ENCODE measurements at regions not wholly inside any gene's neighbourhood (a gene's known extent, or its start where the extent isn't known, plus 50 kb on each side); places are given as distances from the start of the nearest gene placed in this dataset.

GRCh38 chr3:154013736-154014135, 107.5 kb upstream of the ARHGEF26 start:
- POLR2A ChIA-PET: no interaction called here
- no peak overlapping the region for H3K4me2 ChIP-seq
- 63% methylated on average over 4 of the region's 4 CpGs for WGBS (ENCODE audit: missing lambda C conversion rate)
- DNase-seq (ENCODE audit: low read depth in 1 of 2, low spot score in 1 of 2): no peak
- H3K4me3 ChIP-seq: no peak overlapping the region
- TF ChIP-seq NFE2L2 (conservative IDR thresholded peaks at IDR 0.05; ENCODE audit: low read length): no peak
- TF ChIP-seq FOSL2 (IDR thresholded peaks at IDR 0.05): no peak
- no peak for TF ChIP-seq FOSL2 (CRISPR knock-in tag; IDR thresholded peaks at IDR 0.05)
- TF ChIP-seq, protein P1, sequence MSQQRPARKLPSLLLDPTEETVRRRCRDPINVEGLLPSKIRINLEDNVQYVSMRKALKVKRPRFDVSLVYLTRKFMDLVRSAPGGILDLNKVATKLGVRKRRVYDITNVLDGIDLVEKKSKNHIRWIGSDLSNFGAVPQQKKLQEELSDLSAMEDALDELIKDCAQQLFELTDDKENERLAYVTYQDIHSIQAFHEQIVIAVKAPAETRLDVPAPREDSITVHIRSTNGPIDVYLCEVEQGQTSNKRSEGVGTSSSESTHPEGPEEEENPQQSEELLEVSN (IDR thresholded peaks at IDR 0.05; ENCODE audit: borderline replicate concordance, low read depth): no peak
- no peak for TF ChIP-seq KDM5A (IDR thresholded peaks at IDR 0.05)
- no peak for TF ChIP-seq TFCP2L1 (CRISPR knock-in tag; IDR thresholded peaks at IDR 0.05)
- TF ChIP-seq RCOR1 (IDR thresholded peaks at IDR 0.05; ENCODE audit: low read depth, low read length): no peak
- no peak for TF ChIP-seq JUN (IDR thresholded peaks at IDR 0.05)
- no peak for TF ChIP-seq CHD2 (IDR thresholded peaks at IDR 0.05; ENCODE audit: low read length, partially characterized antibody)
- TF ChIP-seq MAZ (IDR thresholded peaks at IDR 0.05; ENCODE audit: borderline replicate concordance, low read depth, low read length): no peak
- no peak for TF ChIP-seq ZC3H11A (IDR thresholded peaks at IDR 0.05)
- TF ChIP-seq GATA3 (IDR thresholded peaks at IDR 0.05; ENCODE audit: borderline replicate concordance): no peak
- TF ChIP-seq MAFK (IDR thresholded peaks at IDR 0.05; ENCODE audit: partially characterized antibody): no peak
- TF ChIP-seq HDAC2 (IDR thresholded peaks at IDR 0.05): no peak
- no peak for TF ChIP-seq CBX8 (IDR thresholded peaks at IDR 0.05)
- TF ChIP-seq, protein P2, sequence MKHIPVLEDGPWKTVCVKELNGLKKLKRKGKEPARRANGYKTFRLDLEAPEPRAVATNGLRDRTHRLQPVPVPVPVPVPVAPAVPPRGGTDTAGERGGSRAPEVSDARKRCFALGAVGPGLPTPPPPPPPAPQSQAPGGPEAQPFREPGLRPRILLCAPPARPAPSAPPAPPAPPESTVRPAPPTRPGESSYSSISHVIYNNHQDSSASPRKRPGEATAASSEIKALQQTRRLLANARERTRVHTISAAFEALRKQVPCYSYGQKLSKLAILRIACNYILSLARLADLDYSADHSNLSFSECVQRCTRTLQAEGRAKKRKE (CRISPR knock-in tag; IDR thresholded peaks at IDR 0.05; ENCODE audit: low read depth): no peak
- TF ChIP-seq POLR2AphosphoS2 (conservative IDR thresholded peaks at IDR 0.05; ENCODE audit: low read length): no peak
- H3K4me1 ChIP-seq: no peaks in the 10 kb centered on the region
- H3K9me3 ChIP-seq: no peaks in the 10 kb centered on the region
- ATAC-seq: no peak
- H3K27ac ChIP-seq: no peak overlapping the region
- CTCF ChIA-PET: no interaction called here
- FAIRE-seq: no peak

- Histone ChIP-seq H3K4me1 (no peaks in the 10 kb centered on the region), H3K9me3 (no peaks in the 10 kb centered on the region), H3K27ac (no peak overlapping the region), H3K4me2 (no peak overlapping the region), H3K4me3 (no peak overlapping the region)
- ATAC-seq: no peak
- ChIA-PET POLR2A (no interaction called here), CTCF (no interaction called here)
- FAIRE-seq: no peak
- no peak for TF ChIP-seq RARB (CRISPR knock-in tag; IDR thresholded peaks at IDR 0.05)
- no peak for TF ChIP-seq GATA3 (IDR thresholded peaks at IDR 0.05; ENCODE audit: borderline replicate concordance)
- no peak for TF ChIP-seq CTCF (IDR thresholded peaks at IDR 0.05)
- no peak for TF ChIP-seq NR3C1 (IDR thresholded peaks at IDR 0.05)
- no peak for TF ChIP-seq POLR2A (IDR thresholded peaks at IDR 0.05; ENCODE audit: low read length)
- no peak for TF ChIP-seq FOSB (CRISPR knock-in tag; IDR thresholded peaks at IDR 0.05)
- no peak for TF ChIP-seq PBX3 (IDR thresholded peaks at IDR 0.05)
- TF ChIP-seq, protein P3, sequence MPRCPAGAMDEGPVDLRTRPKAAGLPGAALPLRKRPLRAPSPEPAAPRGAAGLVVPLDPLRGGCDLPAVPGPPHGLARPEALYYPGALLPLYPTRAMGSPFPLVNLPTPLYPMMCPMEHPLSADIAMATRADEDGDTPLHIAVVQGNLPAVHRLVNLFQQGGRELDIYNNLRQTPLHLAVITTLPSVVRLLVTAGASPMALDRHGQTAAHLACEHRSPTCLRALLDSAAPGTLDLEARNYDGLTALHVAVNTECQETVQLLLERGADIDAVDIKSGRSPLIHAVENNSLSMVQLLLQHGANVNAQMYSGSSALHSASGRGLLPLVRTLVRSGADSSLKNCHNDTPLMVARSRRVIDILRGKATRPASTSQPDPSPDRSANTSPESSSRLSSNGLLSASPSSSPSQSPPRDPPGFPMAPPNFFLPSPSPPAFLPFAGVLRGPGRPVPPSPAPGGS (IDR thresholded peaks at IDR 0.05): no peak
- TF ChIP-seq FOXS1 (CRISPR knock-in tag; IDR thresholded peaks at IDR 0.05): no peak
- TF ChIP-seq CBX2 (IDR thresholded peaks at IDR 0.05; ENCODE audit: borderline replicate concordance, low read depth): no peak
- no peak for TF ChIP-seq HDAC2 (IDR thresholded peaks at IDR 0.05)
- no peak for TF ChIP-seq HOXB13 (CRISPR knock-in tag; IDR thresholded peaks at IDR 0.05; ENCODE audit: low read depth)
- no peak for TF ChIP-seq ZNF302 (CRISPR knock-in tag; IDR thresholded peaks at IDR 0.05)
- TF ChIP-seq JUN (IDR thresholded peaks at IDR 0.05): no peak
- TF ChIP-seq NPAS2 (CRISPR knock-in tag; IDR thresholded peaks at IDR 0.05; ENCODE audit: borderline replicate concordance): no peak
- no peak for TF ChIP-seq HOXA7 (CRISPR knock-in tag; IDR thresholded peaks at IDR 0.05)
- 22% methylated on average over 4 of the region's 4 CpGs for WGBS (ENCODE audit: missing lambda C conversion rate)
- no peak for DNase-seq (ENCODE audit: low read depth in 1 of 2, low spot score in 1 of 2)
Observed at GRCh38 chr3:154015307-154015706, 105.9 kb upstream of the ARHGEF26 start.

Measured in A549 (cell line).